H9 (cell line): ENCODE measurements at regions not wholly inside any gene's neighbourhood (a gene's known extent, or its start where the extent isn't known, plus 50 kb on each side); places are given as distances from the start of the nearest gene placed in this dataset.

Experiments used
- DNase-seq: peaks from one replicate; pipeline ENCODE4 v3.0.0-alpha.2; 2017
- H2AFZ ChIP-seq: one replicate; pipeline ENCODE4 v1.6.1; 2013; ENCODE audit warnings: mild to moderate bottlenecking, low read length, control low read depth, moderate library complexity
- H2AK5ac ChIP-seq: 2 replicates; pipeline ENCODE4 v1.6.1; 2013; ENCODE audit warnings: low read length, control low read depth, mixed read lengths; ENCODE audit not compliant: insufficient read length
- H2BK120ac ChIP-seq: one replicate; pipeline ENCODE4 v1.6.1; 2013; ENCODE audit warnings: low read depth, mild to moderate bottlenecking, low read length, control low read depth, inconsistent platforms; ENCODE audit not compliant: poor library complexity, severe bottlenecking
- H2BK12ac ChIP-seq: 2 replicates; pipeline ENCODE4 v1.6.1; 2013; ENCODE audit warnings: low read length, control low read depth, mixed read lengths, low read depth; ENCODE audit not compliant: insufficient read length
- H2BK15ac ChIP-seq: 2 replicates; pipeline ENCODE4 v1.6.1; 2013; ENCODE audit warnings: low read depth, low read length, control low read depth
- H2BK20ac ChIP-seq: one replicate; pipeline ENCODE4 v1.6.1; 2013; ENCODE audit warnings: low read depth, mild to moderate bottlenecking, low read length, control low read depth, inconsistent platforms; ENCODE audit not compliant: poor library complexity, severe bottlenecking
- H2BK5ac ChIP-seq: 2 replicates; pipeline ENCODE4 v1.6.1; 2013; ENCODE audit warnings: low read length, control low read depth, mixed read lengths; ENCODE audit not compliant: insufficient read length
- H3K14ac ChIP-seq: 2 replicates; pipeline ENCODE4 v1.6.1; 2013; ENCODE audit warnings: low read length, control low read depth; ENCODE audit not compliant: insufficient read depth
- H3K18ac ChIP-seq: 2 replicates; pipeline ENCODE4 v1.6.1; 2013; ENCODE audit warnings: low read depth, mild to moderate bottlenecking, mixed read lengths, low read length, control low read depth; ENCODE audit not compliant: insufficient read length
- H3K23ac ChIP-seq: 2 replicates; pipeline ENCODE4 v1.6.1; 2013; ENCODE audit warnings: low read length, control low read depth, mixed read lengths, low read depth; ENCODE audit not compliant: insufficient read length
- H3K23me2 ChIP-seq: 2 replicates; pipeline ENCODE4 v1.6.1; 2013; ENCODE audit warnings: low read depth, mild to moderate bottlenecking, mixed read lengths, low read length, control low read depth; ENCODE audit not compliant: insufficient read length, poor library complexity, severe bottlenecking
- H3K27ac ChIP-seq: 2 replicates; pipeline ENCODE4 v1.5.1; 2013; ENCODE audit warnings: low read length, control low read depth, mixed read lengths, low read depth; ENCODE audit not compliant: insufficient read length
- H3K27me3 ChIP-seq: 2 replicates; pipeline ENCODE4 v1.6.1; 2013; ENCODE audit warnings: low read length, control low read depth, inconsistent platforms; ENCODE audit not compliant: insufficient read depth
- H3K4ac ChIP-seq: 2 replicates; pipeline ENCODE4 v1.6.1; 2013; ENCODE audit warnings: low read depth, mild to moderate bottlenecking, control low read depth, inconsistent platforms, low read length, moderate library complexity
- H3K4me1 ChIP-seq: 2 replicates; pipeline ENCODE4 v1.6.1; 2013; ENCODE audit warnings: low read length, control low read depth, inconsistent platforms; ENCODE audit not compliant: insufficient read depth
- H3K4me2 ChIP-seq: 2 replicates; pipeline ENCODE4 v1.6.1; 2013; ENCODE audit warnings: low read length, control low read depth, mixed read lengths; ENCODE audit not compliant: insufficient read length, insufficient read depth
- H3K56ac ChIP-seq: 2 replicates; pipeline ENCODE4 v1.6.1; 2013; ENCODE audit warnings: low read depth, mild to moderate bottlenecking, mixed read lengths, low read length, control low read depth; ENCODE audit not compliant: insufficient read length
- H3K79me1 ChIP-seq: 2 replicates; pipeline ENCODE4 v1.6.1; 2013; ENCODE audit warnings: low read depth, mild to moderate bottlenecking, moderate library complexity, low read length, control low read depth, inconsistent platforms; ENCODE audit not compliant: insufficient read depth, poor library complexity, severe bottlenecking
- H3K79me2 ChIP-seq: 2 replicates; pipeline ENCODE4 v1.6.1; 2013; ENCODE audit warnings: low read length, control low read depth, inconsistent platforms; ENCODE audit not compliant: insufficient read depth
- H3K9ac ChIP-seq: 2 replicates; pipeline ENCODE4 v1.6.1; 2013; ENCODE audit warnings: low read length, control low read depth, mixed read lengths; ENCODE audit not compliant: insufficient read length; ENCODE audit errors: extremely low read depth
- H3K9me3 ChIP-seq: one replicate; pipeline ENCODE4 v1.6.1; 2013; ENCODE audit warnings: low read depth, low read length, inconsistent platforms; ENCODE audit not compliant: control insufficient read depth
- H3T11ph ChIP-seq: one replicate; pipeline ENCODE4 v1.6.1; 2013; ENCODE audit warnings: mild to moderate bottlenecking, low read length, control low read depth, inconsistent platforms
- H4K20me1 ChIP-seq: one replicate; pipeline ENCODE4 v1.6.1; 2013; ENCODE audit not compliant: control insufficient read depth, insufficient read length, insufficient read depth
- H4K5ac ChIP-seq: 2 replicates; pipeline ENCODE4 v1.6.1; 2013; ENCODE audit warnings: low read depth, mild to moderate bottlenecking, mixed read lengths, low read length, control low read depth; ENCODE audit not compliant: insufficient read length
- H4K8ac ChIP-seq: replicated peaks from 2 replicates; pipeline ENCODE4 v1.6.1; 2013; ENCODE audit warnings: low read length, control low read depth, mixed read lengths, low read depth; ENCODE audit not compliant: insufficient read length
- H4K91ac ChIP-seq: 2 replicates; pipeline ENCODE4 v1.6.1; 2013; ENCODE audit warnings: low read depth, mild to moderate bottlenecking, moderate library complexity, mixed read lengths, low read length, control low read depth; ENCODE audit not compliant: insufficient read length
- H3K27ac Mint-ChIP-seq, 3 experiments: 2 replicates in 2 of 3; 3 replicates in 1 of 3; pipeline ENCODE4 v1.8.0; 2020 to 2021; ENCODE audit warnings: mixed read lengths in 3 of 3, mild to moderate bottlenecking in 1 of 3, moderate library complexity in 1 of 3
- H3K27me3 Mint-ChIP-seq: 2 replicates; pipeline ENCODE4 v1.8.0; 2021; ENCODE audit warnings: low read depth, mild to moderate bottlenecking, moderate library complexity, mixed read lengths
- H3K36me3 Mint-ChIP-seq, 3 experiments: 2 replicates in 2 of 3; 3 replicates in 1 of 3; pipeline ENCODE4 v1.8.0; 2020 to 2021; ENCODE audit warnings: low read depth in 3 of 3, mixed read lengths in 3 of 3; ENCODE audit not compliant: insufficient read depth in 1 of 3
- H3K4me1 Mint-ChIP-seq, 2 experiments: 2 replicates each; pipeline ENCODE4 v1.8.0; 2020; ENCODE audit warnings: mixed read lengths in 2 of 2
- H3K4me3 Mint-ChIP-seq, 2 experiments: 2 replicates in 1 of 2; 3 replicates in 1 of 2; pipeline ENCODE4 v1.8.0; 2020 to 2021; ENCODE audit warnings: mild to moderate bottlenecking in 2 of 2, mixed read lengths in 2 of 2, moderate library complexity in 1 of 2
- H3K9me3 Mint-ChIP-seq, 2 experiments: 2 replicates in 1 of 2; 3 replicates in 1 of 2; pipeline ENCODE4 v1.8.0; 2020; ENCODE audit warnings: mild to moderate bottlenecking in 2 of 2, mixed read lengths in 2 of 2, moderate library complexity in 1 of 2
- WGBS: extraction: QIAGEN DNeasy Blood & Tissue Kit; methylation state at CpG from one replicate; pipeline ENCODE4 v1.1.7; 2013; ENCODE audit warnings: missing lambda C conversion rate, low lambda C conversion rate, mixed read lengths; ENCODE audit not compliant: insufficient read length; ENCODE audit errors: extremely low coverage; 5-methylcytosine and 5-hydroxymethylcytosine counted together
- TF ChIP-seq, protein P1 (sequence below): fragments of 200-600 bp; sonication (generic); conservative IDR thresholded peaks from 3 replicates; pipeline ENCODE4 v1.8.0; 2021; ENCODE audit warnings: antibody characterized with exemption, mild to moderate bottlenecking

GRCh38 chr16:86946396-86946795 is 368.0 kb downstream of the FOXL1 start:
- Histone ChIP-seq H3K4me1 (no peaks in the 10 kb centered on the region), H2AFZ (no peak overlapping the region), H2BK120ac (no peak overlapping the region), H3T11ph (no peak overlapping the region), H3K4ac (no peak overlapping the region), H3K9ac (no peak overlapping the region), H4K8ac (no peak overlapping the region), H4K91ac (no peak overlapping the region), H2AK5ac (no peak overlapping the region), H2BK12ac (no peak overlapping the region), H4K20me1 (no peaks in the 10 kb centered on the region), H3K9me3 (no peaks in the 10 kb centered on the region), H3K79me2 (no peaks in the 10 kb centered on the region), H3K18ac (no peak overlapping the region), H3K79me1 (no peaks in the 10 kb centered on the region), H3K4me2 (no peak overlapping the region), H3K23me2 (no peaks in the 10 kb centered on the region), H3K27ac (no peak overlapping the region), H2BK20ac (no peak overlapping the region), H3K23ac (no peak overlapping the region), H3K56ac (no peak overlapping the region), H3K27me3 (no peaks in the 10 kb centered on the region), H3K14ac (no peak overlapping the region), H2BK15ac (no peak overlapping the region), H2BK5ac (no peak overlapping the region), H4K5ac (no peak overlapping the region)
- no peak for DNase-seq
- H3K27me3 Mint-ChIP-seq: peaks cover 6% of the 10 kb centered on the region
- no peak overlapping the region for H3K27ac Mint-ChIP-seq
- no peaks in the 10 kb centered on the region for H3K9me3 Mint-ChIP-seq
- H3K36me3 Mint-ChIP-seq: no peaks in the 10 kb centered on the region
- TF ChIP-seq, protein P1, sequence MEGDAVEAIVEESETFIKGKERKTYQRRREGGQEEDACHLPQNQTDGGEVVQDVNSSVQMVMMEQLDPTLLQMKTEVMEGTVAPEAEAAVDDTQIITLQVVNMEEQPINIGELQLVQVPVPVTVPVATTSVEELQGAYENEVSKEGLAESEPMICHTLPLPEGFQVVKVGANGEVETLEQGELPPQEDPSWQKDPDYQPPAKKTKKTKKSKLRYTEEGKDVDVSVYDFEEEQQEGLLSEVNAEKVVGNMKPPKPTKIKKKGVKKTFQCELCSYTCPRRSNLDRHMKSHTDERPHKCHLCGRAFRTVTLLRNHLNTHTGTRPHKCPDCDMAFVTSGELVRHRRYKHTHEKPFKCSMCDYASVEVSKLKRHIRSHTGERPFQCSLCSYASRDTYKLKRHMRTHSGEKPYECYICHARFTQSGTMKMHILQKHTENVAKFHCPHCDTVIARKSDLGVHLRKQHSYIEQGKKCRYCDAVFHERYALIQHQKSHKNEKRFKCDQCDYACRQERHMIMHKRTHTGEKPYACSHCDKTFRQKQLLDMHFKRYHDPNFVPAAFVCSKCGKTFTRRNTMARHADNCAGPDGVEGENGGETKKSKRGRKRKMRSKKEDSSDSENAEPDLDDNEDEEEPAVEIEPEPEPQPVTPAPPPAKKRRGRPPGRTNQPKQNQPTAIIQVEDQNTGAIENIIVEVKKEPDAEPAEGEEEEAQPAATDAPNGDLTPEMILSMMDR: no peak
- H3K4me3 Mint-ChIP-seq: no peak overlapping the region
- WGBS: no CpG with 5 or more reads among the region's 7 CpGs
- peaks cover 10 to 14% of the 10 kb centered on the region in 2 experiments for H3K4me1 Mint-ChIP-seq
